Ascending aorta (tissue), 2 donors: ENCODE measurements at regions not wholly inside any gene's neighbourhood (a gene's known extent, or its start where the extent isn't known, plus 50 kb on each side); places are given as distances from the start of the nearest gene placed in this dataset.

ENCODE experiments used
- DNase-seq, 2 donors: peaks; one replicate each; pipeline ENCODE4 v3.0.0-alpha.2; 2019; ENCODE audit warnings: low spot score in 2 of 2
- H3K27ac ChIP-seq, 2 donors: fragments of 200-600 bp; sonication (generic); one replicate each; pipeline ENCODE4 v1.5.1; 2016 to 2017; ENCODE audit warnings: mild to moderate bottlenecking in 1 of 2
- H3K27me3 ChIP-seq: fragments of 200-600 bp; sonication (generic); one replicate; pipeline ENCODE4 v1.5.1; 2017
- H3K36me3 ChIP-seq, 2 donors: fragments of 200-600 bp; sonication (generic); one replicate each; pipeline ENCODE4 v1.5.1; 2016
- H3K4me1 ChIP-seq, 2 donors: fragments of 200-600 bp; sonication (generic); one replicate each; pipeline ENCODE4 v1.5.1; 2016 to 2017; ENCODE audit warnings: mild to moderate bottlenecking in 1 of 2
- H3K4me3 ChIP-seq, 2 donors: fragments of 200-600 bp; sonication (generic); one replicate each; pipeline ENCODE4 v1.5.1; 2016 to 2017; ENCODE audit warnings: mild to moderate bottlenecking in 1 of 2
- H3K9me3 ChIP-seq, 2 donors: fragments of 200-600 bp; sonication (generic); one replicate each; pipeline ENCODE4 v1.5.1; 2016
- intact Hi-C: fragments of 100-400 bp; cut with DNase I; formaldehyde crosslinking; loops from one replicate; pipeline ENCODE4 v1.15.1; 2023
- TF ChIP-seq, protein P1 (sequence below), 3 experiments: fragments of 200-600 bp in 2 of 3; fragments of 450-650 bp in 1 of 3; sonication (generic) in 2 of 3; IDR thresholded peaks; one replicate each; pipeline ENCODE4 v1.5.1; 2016 to 2019; ENCODE audit warnings: antibody characterized with exemption in 3 of 3, mild to moderate bottlenecking in 1 of 3, moderate library complexity in 1 of 3

- Histone ChIP-seq H3K4me1 (no peaks in the 10 kb centered on the region), H3K9me3 (no peaks in the 10 kb centered on the region), H3K27ac (no peak overlapping the region), H3K36me3 (no peaks in the 10 kb centered on the region), H3K4me3 (no peak overlapping the region), H3K27me3 (no peaks in the 10 kb centered on the region)
- DNase-seq: no peak
- intact Hi-C loops: loop anchor here (1.0 kb wide), 1 partner anchor 257 kb away; no protein-coding TSS in a partner anchor
- TF ChIP-seq, protein P1, sequence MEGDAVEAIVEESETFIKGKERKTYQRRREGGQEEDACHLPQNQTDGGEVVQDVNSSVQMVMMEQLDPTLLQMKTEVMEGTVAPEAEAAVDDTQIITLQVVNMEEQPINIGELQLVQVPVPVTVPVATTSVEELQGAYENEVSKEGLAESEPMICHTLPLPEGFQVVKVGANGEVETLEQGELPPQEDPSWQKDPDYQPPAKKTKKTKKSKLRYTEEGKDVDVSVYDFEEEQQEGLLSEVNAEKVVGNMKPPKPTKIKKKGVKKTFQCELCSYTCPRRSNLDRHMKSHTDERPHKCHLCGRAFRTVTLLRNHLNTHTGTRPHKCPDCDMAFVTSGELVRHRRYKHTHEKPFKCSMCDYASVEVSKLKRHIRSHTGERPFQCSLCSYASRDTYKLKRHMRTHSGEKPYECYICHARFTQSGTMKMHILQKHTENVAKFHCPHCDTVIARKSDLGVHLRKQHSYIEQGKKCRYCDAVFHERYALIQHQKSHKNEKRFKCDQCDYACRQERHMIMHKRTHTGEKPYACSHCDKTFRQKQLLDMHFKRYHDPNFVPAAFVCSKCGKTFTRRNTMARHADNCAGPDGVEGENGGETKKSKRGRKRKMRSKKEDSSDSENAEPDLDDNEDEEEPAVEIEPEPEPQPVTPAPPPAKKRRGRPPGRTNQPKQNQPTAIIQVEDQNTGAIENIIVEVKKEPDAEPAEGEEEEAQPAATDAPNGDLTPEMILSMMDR (IDR thresholded peaks at IDR 0.05): peak; percentile 30 to 53 (median 39)
Observed at GRCh38 chr21:32940079-32941014, 85.4 kb upstream of the OLIG2 start.

DNA sequence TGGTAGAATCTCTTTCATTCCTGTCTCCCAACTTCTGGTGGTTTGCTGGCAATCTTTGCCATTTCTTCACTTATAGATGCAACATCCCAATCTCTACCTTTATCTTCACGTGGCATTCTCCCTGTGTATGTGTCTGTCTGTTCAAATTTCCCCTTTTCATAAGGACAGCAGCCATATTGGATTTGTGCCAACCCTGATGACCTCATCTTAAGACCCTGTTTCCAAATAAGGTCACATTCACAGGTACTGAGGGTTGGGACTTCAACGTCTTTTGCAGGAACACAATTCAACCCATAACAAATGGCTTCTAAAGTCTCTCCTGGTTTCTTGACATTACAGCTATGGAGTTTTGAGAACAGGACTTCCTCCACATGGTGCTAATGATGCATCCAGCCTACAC lies 84.5 kb upstream of the OLIG2 start:
- H3K27me3 ChIP-seq: no peaks in the 10 kb centered on the region
- H3K4me3 ChIP-seq: no peak overlapping the region
- H3K4me1 ChIP-seq: no peaks in the 10 kb centered on the region
- no peaks in the 10 kb centered on the region for H3K36me3 ChIP-seq
- no peak for DNase-seq
- intact Hi-C loops: no loop called here
- H3K27ac ChIP-seq: no peak overlapping the region
- H3K9me3 ChIP-seq: no peaks in the 10 kb centered on the region
- TF ChIP-seq, protein P1 (IDR thresholded peaks at IDR 0.05): no peak

- Histone ChIP-seq H3K27ac (no peak overlapping the region), H3K4me3 (no peak overlapping the region), H3K36me3 (no peaks in the 10 kb centered on the region), H3K27me3 (no peaks in the 10 kb centered on the region), H3K4me1 (no peaks in the 10 kb centered on the region), H3K9me3 (no peaks in the 10 kb centered on the region)
- no peak for DNase-seq
- intact Hi-C loops: no loop called here
- TF ChIP-seq, protein P1 (IDR thresholded peaks at IDR 0.05): no peak
Observed at GRCh38 chr21:32946654-32947053, 79.1 kb upstream of the OLIG2 start.

DNA sequence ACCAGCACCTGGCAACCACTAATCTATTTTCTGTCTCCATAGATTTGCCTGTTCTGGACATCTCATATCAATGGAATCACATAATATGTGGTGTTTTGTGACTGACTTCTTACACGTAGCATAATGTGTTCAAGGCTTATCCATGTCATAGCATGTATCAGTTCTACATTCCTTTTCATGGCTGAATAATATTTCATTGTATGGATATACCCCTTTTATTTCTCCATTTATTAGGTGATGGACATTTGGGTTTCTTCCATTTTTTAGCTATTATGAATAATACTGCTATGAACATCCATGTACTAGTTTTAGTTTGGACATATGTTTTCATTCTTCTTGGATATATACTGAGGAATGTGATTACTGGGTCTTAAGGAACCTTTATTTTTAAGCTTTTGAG lies 78.0 kb upstream of the OLIG2 start:
- Histone ChIP-seq H3K36me3 (no peaks in the 10 kb centered on the region), H3K27me3 (no peaks in the 10 kb centered on the region), H3K4me1 (no peaks in the 10 kb centered on the region), H3K27ac (no peak overlapping the region), H3K4me3 (no peak overlapping the region), H3K9me3 (no peaks in the 10 kb centered on the region)
- intact Hi-C loops: no loop called here
- TF ChIP-seq, protein P1 (IDR thresholded peaks at IDR 0.05): no peak
- DNase-seq: no peak

DNA sequence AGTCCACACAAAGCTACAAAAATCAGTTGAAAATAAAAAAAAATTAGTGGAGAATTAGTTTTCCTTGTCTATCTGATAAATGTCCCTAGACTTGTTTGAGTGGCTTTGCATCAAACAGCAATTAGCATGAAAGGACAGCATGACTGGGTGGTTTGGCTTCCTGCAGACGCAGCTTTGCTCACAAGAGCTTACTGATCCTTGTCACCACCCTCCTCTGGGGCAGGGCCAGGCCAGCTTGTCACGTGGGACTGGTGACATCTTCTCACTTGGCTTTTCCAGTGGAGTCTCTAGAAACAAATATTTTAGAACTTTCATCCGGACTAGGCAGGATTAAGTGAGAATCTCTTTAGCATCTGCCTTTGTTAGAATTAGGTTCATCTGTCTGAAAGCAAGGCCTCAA lies 76.0 kb upstream of the OLIG2 start:
- no peaks in the 10 kb centered on the region for H3K9me3 ChIP-seq
- no peaks in the 10 kb centered on the region for H3K27me3 ChIP-seq
- no peaks in the 10 kb centered on the region for H3K36me3 ChIP-seq
- TF ChIP-seq, protein P1 (IDR thresholded peaks at IDR 0.05): no peak
- no peaks in the 10 kb centered on the region for H3K4me1 ChIP-seq
- no peak for DNase-seq
- intact Hi-C loops: no loop called here
- no peak overlapping the region for H3K4me3 ChIP-seq
- no peak overlapping the region for H3K27ac ChIP-seq
